Hematopoietic multipotent progenitor cell treated with erythropoietin and hydrocortisone succinate and interleukin-3 and kit ligand, for 8 days (in vitro differentiated cells): ENCODE measurements at regions not wholly inside any gene's neighbourhood (a gene's known extent, or its start where the extent isn't known, plus 50 kb on each side); places are given as distances from the start of the nearest gene placed in this dataset.
A peak's percentile ranks its signal among the peaks of the same experiment; 100 is the strongest.

Source experiments
- DNase-seq: peaks from one replicate; pipeline ENCODE4 v3.0.0-alpha.2; 2015

DNA sequence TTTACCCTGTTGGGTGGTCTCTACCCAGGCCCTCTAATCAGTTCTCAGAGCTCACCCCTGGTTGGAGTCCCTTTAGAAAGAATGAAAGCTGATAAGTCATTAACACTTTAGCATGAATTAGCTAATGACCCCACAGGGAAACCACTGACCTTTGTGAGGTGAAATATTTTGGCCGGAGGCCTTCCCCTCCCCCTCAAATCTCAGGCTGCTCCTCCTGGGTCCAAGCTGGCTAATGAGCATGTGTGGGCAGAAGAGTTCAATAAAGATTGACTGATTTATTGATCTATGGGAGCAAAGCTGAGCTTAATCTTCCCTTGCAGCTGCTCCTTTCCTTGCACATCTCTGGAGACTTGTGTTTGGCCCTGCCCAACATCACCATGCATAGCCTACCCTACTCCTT lies 78.8 kb upstream of the CCDC85A start:
- DNase-seq, result no peak

DNA sequence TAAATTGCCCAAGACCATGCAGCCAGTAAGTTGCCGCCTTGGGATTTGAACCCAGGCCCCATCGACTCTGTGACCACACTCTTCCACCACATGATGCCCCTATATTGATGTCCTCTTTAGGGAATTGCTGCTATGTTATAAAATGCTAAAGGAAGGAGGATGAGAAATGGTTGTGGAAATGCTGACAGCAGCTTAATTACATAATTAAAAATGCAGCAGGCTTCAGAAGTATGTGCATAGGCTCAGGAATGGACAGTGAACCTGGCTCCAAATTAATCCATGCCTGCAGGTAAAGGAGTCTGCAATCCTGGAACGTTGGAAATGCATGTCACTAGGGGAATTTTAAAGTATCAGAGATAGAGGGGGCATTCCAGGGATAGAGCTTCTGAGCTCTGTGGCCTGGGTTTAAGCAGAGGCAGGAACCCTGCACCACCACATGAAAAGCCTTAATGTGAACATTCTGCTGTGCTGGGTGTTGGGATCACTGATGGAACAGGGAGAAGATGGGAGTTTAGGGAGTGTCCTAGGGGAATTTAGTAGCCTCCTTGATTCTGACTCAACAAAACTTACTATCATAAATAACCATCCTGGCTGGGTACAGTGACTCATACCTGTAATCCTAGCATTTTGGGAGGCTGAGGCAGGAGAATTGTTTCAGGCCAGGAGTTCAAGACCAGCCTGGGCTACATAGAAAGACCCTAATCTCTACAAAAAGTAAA lies 76.1 kb upstream of the CCDC85A start:
- DNase-seq, result no peak

DNA sequence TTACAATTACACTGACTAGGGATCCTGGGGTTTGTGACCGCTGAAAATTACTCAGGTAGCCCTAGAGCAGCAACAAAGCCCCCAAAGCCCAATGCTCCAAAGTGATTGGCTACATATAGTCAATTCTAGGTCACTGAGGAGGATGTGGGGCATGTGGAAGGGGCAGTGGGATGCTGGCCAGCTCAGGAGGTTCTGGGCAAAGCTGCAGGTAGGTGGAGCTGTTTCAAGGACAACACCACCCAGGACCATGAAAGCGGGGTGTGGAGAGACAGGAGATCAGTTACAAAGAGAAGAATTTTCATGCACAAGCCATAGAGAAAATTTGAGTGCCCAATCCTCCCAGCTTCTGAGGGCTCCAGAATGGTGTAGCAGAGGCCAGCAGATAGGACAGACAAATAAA lies 75.0 kb upstream of the CCDC85A start:
- no peak for DNase-seq

DNA sequence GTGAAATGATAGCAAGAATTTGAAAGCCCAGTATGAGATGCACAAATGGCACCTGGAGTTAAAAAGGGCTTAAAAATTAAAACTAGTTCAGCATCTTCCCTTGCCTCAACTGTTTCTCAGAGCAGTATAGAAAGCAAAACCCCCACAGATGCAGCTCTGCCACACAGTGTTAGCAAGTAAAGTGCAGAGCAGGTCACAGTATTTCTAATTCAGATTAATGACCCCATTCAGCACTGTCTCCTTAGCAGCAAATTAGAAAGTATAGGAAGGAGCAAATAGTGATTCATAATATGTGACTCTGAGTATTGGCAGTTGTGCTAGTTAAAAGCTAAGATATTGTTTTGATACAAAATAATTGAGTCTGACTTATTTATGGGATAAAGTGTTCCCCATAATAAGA lies 73.8 kb upstream of the CCDC85A start:
- no peak for DNase-seq

DNA sequence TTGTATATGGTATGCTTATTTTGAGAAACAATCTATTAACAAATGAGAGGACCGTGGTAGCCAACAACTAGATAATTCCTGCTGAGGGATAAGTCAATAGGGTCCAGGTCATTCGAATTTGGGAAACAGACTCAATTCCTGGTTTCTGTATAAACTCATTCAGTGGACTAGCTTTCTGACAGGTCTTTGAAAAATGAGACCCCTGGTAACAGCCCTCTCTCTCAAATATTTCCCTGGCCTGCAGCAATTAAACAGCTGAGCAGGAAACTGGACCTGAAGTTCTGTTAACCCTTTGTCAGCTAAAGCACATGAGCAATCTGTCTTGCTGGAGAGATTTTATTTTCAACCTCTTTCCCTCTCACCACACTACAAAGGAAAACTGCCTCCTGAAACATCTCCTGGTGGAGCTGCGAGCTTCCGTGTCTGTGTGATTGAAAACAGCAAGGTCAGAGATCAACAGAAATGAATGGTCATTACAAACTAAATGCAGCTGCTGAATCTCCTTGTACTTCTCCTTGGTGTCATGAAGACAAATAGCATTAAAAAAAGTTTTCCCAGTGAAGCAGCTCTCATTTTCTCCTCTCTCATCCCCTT lies 70.3 kb upstream of the CCDC85A start:
- DNase-seq, result no peak

DNA sequence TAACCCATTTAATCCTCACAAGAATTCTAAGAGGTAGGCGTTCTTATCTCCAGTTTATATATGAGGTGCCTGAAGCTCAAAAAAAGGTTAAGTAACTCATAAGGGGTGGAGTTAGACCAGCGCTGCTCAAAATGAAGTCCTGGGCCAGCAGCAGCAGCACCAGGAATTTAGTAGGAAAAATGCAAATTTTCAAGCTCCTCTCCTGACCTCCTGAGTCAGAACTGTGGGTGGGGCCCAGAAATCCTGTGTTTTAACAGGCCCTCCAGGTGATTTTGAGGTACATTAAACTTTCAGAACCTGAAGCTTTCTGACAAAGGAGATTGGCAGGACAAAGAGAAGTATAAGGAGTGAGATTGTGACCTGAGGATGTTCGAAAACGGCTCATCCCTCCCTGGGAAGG lies 66.0 kb upstream of the CCDC85A start:
- no peak for DNase-seq

DNA sequence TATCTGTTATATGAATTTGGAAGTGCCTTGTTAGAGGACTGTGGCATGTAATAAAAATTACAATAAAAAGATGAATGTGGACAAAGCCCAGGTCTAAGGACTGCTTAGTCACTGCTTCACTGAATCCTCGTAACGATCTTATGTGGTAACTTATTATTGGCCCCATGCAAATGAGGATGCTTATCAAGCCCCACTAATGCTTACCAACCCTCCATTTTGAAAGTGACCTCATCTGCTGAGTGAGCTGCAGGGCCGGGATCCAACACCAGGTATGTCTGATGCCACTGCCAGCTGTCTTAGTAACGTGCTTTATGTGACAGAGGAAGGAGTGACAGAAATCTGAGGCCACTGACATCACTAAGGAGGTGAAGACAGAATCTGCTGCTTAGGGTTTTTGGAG lies 65.3 kb upstream of the CCDC85A start:
- no peak for DNase-seq

DNA sequence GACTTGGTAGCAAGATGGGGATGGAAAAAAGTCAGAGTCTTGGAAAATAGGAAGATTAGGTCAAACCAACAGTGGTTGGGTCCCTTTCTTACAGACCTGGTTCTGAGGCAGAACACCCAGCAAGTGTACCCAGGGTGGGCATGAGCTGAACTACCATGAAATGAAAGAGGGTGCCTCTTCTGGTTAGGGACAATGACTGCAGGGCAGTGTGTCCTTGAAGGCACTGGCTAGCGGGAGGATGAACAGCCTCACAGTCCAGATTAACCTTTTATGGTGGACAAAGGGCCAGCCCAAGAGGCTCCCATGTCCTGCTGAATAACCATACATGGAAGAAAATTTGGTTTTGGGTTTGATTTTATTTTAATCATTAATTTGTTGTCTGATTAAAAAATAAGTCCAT lies 61.8 kb upstream of the CCDC85A start:
- no peak for DNase-seq

DNA sequence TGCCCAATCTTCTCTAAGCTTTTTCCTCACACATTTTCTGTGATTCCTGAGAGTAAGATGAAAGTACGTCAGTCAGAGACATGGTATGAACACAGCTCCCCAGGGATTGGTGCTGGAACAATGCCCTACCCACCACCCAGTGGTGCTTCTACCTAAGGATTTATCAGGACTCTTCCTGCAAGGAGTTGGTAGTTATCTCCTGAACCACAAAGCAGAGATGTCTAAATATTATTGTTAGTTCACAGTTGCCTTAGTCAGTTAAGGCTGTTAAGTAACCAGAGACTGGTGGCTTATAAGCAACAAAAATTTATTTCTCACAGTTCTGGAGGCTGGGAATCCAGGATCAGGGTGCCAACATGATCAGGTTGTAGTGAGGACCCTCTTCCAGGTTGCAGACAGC lies 60.3 kb upstream of the CCDC85A start:
- no peak for DNase-seq

DNA sequence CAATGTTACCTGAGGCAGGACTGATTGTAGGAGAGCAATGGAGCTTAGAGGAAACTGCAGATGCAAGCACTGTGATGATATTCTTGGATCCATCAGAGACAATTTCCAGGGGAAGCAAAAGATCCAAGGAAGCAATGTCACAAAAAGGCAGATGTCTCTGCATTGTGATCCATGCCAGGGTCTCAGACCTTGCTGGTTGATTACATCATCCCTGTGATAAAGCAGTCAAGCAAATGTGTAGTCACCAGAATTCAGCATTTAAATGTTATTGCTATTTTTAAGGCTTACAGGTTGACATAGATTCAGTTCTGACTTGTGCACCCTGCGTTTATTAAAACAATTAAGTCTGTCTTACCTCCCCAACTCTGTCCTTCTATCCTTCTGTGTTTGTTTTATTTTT lies 56.8 kb upstream of the CCDC85A start:
- no peak for DNase-seq

DNA sequence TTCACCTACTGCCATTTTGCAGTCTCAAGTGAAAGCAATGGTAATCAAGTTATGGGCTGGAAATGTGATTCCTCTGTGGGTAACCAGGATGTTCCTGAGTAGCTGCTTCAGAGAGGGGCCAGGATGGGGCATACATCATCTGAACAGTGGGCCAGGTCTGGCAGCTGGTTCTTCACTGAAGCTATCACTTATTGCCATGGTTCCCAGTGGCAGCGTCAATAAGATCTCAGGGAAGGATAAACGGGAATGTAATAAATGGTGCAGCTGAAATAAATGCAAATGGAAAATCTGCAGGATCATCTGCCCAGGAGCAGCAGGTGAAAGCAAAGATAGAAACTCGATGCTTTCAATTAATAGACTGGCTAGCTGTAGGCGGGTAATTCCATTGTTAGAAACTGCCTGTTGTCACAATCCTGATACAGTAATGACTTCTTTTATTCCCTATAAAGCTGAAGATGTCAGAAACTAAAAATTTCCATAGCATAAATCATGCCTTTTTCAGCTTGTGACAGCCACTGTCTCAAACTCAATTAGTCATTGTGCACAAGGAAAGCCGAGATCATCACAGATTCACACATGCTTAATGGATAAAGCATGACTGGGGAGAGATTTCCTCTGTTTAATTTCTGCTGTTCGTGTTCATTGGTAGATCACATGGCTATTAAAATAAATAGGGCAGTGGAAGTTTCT lies 56.2 kb upstream of the CCDC85A start:
- no peak for DNase-seq

DNA sequence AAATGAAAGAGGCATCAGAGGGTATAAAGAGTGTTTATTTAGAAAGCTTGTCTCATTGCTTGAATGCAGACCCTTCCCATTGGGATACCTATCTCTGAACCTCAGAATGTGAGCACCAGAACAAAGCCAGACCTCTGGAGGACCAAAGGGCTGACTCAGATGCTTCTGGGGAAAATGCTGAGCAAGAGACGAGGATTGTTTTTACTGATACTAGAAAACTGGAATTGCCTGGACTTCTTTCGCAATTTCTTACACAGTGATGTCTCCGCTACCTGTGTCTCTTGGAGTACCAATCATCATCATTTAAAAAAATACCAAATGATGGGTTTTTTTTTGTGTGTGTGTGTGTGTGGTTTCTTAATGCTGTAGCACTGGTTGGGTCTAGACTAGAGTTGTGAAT lies 55.6 kb upstream of the CCDC85A start:
- DNase-seq, result no peak

DNA sequence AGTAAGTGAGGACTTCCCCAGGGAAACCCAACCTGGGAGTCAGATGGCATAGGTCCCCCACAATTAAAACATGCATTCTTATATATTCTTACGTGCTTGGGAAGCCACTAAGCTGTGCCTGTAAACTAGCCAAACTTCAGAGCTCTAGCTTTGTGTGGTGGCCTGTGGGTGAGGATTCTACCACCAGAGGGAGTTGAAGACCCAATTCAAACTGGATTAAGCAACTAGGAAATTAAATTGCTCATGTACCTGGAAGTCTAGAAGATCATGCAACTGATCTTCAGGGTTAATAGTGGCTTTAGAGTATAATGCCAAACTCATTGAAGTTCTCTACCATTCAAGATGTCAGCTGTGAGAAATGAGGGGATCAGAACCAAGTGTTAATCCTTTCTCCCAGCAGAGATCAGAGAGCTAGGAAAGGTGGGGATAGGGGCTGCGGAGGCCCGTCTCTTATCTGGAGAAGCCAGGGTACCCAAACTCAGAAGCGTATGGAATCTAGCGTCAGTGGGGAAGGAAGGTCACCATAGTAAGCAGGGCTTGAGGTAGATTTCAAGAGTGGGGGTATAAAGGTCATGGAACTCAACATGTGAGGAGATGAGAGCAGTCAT lies 53.2 kb upstream of the CCDC85A start:
- peak; percentile 25 for DNase-seq

DNA sequence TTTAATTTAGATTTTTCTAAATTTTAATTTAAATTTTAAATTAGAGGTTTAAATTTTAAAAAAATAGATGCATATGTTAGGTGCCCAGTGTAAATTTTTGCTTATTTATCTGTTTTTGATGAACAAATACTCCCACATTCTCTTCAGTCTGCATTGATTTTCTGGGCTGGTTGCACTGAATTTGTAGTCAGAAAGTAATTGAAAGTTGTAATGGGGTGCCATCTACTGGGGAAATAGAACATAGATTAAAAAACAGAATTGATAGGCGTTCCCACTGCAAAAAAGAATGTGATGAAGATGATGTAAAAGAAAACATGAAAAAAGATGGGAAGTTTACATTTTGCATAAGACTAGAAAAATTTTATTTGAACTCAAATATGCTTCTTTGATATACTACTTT lies 51.7 kb upstream of the CCDC85A start:
- DNase-seq, result peak; percentile 63

DNA sequence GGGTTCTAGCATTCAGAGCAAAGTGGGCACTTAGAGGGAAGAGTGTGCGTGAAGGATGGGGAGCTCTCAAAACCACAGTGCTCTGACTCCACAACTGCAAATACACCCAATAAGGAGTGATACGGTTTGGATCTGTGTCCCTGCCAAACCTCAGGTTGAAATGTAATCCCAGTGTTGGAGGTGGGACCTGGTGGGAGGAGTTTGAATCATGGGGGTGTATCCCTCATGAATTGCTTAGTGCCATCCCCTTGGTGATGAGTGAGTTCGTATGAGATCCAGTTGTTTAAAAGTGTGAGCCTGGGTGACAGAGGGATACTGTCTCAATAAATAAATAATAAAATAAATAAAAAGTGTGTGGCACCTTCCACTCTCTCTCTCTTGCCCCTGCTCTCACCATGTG lies 50.3 kb upstream of the CCDC85A start:
- no peak for DNase-seq

DNA sequence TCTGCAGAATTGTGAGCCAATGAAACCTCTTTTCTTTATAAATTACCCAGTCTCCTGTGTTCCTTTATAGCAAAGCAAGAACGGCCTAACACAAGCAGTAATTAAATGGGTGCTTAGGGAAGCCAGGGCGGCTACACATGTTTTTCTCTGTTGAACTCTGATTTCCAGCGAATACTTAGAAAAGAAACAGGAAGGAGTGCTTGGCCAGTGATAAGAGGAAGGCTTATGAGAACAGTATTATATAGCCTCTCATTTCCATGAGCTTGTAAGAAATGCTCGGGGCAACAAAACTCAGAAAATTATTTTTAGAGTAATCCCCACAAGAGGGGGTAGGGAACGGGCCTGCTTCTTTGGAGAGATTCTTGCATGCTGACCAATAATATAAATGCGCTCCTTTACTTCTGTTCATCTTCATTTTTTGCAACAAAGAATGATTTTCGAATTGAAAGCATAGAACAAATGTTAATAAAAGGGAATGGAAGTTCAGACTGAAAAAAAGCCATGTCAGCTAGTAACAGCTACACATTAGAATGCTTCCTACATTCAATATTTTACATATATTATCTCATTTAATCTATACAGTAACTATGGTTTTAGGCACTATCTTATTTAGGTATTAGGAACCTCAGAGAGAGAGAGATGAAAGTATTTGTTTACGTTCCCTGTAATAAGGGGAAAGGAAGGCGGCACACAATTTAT lies 49.7 kb upstream of the CCDC85A start:
- peak; percentile 58 for DNase-seq
